HEK293T (cell line): ENCODE measurements at regions not wholly inside any gene's neighbourhood (a gene's known extent, or its start where the extent isn't known, plus 50 kb on each side); places are given as distances from the start of the nearest gene placed in this dataset.

Experiments
- BHLHE40 ChIP-seq: fragments of 450-650 bp; IDR thresholded peaks from 2 replicates; pipeline ENCODE4 v1.6.1; 2016; ENCODE audit warnings: mild to moderate bottlenecking, moderate library complexity, borderline replicate concordance
- FOXA1 ChIP-seq: fragments of 450-650 bp; IDR thresholded peaks from 2 replicates; pipeline ENCODE4 v1.6.1; 2016; ENCODE audit warnings: mild to moderate bottlenecking
- FOXM1 ChIP-seq: fragments of 450-650 bp; IDR thresholded peaks from 2 replicates; pipeline ENCODE4 v1.6.1; 2017; ENCODE audit warnings: mild to moderate bottlenecking, borderline replicate concordance
- HDGF ChIP-seq: fragments of 450-650 bp; IDR thresholded peaks from 2 replicates; pipeline ENCODE4 v1.6.1; 2017; ENCODE audit warnings: antibody characterized with exemption, borderline replicate concordance
- NFRKB ChIP-seq: fragments of 450-650 bp; IDR thresholded peaks from 2 replicates; pipeline ENCODE4 v1.6.1; 2016; ENCODE audit warnings: mild to moderate bottlenecking, moderate library complexity
- SP1 ChIP-seq: fragments of 450-650 bp; IDR thresholded peaks from 2 replicates; pipeline ENCODE4 v1.6.1; 2017
- SUZ12 ChIP-seq: fragments of 450-650 bp; IDR thresholded peaks from 2 replicates; pipeline ENCODE4 v1.6.1; 2016; ENCODE audit warnings: mild to moderate bottlenecking
- TF ChIP-seq, protein P1 (sequence below): fragments of 450-650 bp; IDR thresholded peaks from 2 replicates; pipeline ENCODE4 v1.6.1; 2016

DNA sequence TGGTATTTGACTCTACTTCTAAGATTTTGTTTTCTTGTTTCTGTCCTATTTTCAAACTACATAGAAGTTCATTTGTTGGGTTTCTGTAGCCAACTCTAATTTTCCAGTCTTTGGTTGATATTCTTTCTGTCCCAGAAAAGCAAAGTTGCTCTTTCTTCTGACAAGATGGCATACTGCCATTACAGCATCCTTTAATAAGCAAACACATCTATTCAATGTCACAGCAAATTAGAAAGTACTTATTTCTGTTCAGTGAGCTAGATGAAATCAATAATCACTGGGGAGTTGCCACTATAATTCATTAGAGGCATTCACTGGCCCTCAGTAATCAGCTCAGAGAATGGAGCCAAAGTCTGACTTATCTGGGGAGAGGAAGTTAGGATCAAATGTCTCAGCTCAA is 1258.0 kb upstream of the IGFBP7 start:
- TF ChIP-seq FOXM1 = no peak
- TF ChIP-seq HDGF = no peak
- no peak for TF ChIP-seq SUZ12
- no peak for TF ChIP-seq NFRKB
- no peak for TF ChIP-seq SP1
- no peak for TF ChIP-seq BHLHE40
- TF ChIP-seq, protein P1, sequence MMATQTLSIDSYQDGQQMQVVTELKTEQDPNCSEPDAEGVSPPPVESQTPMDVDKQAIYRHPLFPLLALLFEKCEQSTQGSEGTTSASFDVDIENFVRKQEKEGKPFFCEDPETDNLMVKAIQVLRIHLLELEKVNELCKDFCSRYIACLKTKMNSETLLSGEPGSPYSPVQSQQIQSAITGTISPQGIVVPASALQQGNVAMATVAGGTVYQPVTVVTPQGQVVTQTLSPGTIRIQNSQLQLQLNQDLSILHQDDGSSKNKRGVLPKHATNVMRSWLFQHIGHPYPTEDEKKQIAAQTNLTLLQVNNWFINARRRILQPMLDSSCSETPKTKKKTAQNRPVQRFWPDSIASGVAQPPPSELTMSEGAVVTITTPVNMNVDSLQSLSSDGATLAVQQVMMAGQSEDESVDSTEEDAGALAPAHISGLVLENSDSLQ = no peak
- TF ChIP-seq FOXA1 = no peak
